Upper lobe of right lung (tissue), 1 donor: ENCODE measurements at regions not wholly inside any gene's neighbourhood (a gene's known extent, or its start where the extent isn't known, plus 50 kb on each side); places are given as distances from the start of the nearest gene placed in this dataset.

Experiments
- ATAC-seq: fragments of 200-7000 bp; cut with Tn5 transposase; one replicate; pipeline ENCODE4 v1.9.1; 2020; ENCODE audit warnings: mild to moderate bottlenecking, moderate library complexity
- DNase-seq: peaks from one replicate; pipeline ENCODE4 v3.0.0-alpha.2; 2020
- H3K27ac ChIP-seq: fragments of 200-600 bp; one replicate; pipeline ENCODE4 v1.8.0; 2022
- H3K27me3 ChIP-seq: fragments of 200-600 bp; one replicate; pipeline ENCODE4 v1.8.0; 2022; ENCODE audit warnings: mild to moderate bottlenecking
- H3K36me3 ChIP-seq: fragments of 200-600 bp; one replicate; pipeline ENCODE4 v1.8.0; 2022
- H3K4me1 ChIP-seq: fragments of 200-600 bp; one replicate; pipeline ENCODE4 v1.8.0; 2022
- H3K4me3 ChIP-seq: fragments of 200-600 bp; one replicate; pipeline ENCODE4 v1.8.0; 2022; ENCODE audit warnings: mild to moderate bottlenecking
- H3K9me3 ChIP-seq: fragments of 200-600 bp; one replicate; pipeline ENCODE4 v1.8.0; 2022
- intact Hi-C: fragments of 100-400 bp; cut with DNase I; formaldehyde crosslinking; loops from one replicate; pipeline ENCODE4 v1.11.0; 2022
- TF ChIP-seq, protein P1 (sequence below): fragments of 200-600 bp; IDR thresholded peaks from one replicate; pipeline ENCODE4 v1.8.0; 2022; ENCODE audit warnings: antibody characterized with exemption
- donor health status: DM: no; HTN: yes; CAD: no; lungs with severe emphysema.

DNA sequence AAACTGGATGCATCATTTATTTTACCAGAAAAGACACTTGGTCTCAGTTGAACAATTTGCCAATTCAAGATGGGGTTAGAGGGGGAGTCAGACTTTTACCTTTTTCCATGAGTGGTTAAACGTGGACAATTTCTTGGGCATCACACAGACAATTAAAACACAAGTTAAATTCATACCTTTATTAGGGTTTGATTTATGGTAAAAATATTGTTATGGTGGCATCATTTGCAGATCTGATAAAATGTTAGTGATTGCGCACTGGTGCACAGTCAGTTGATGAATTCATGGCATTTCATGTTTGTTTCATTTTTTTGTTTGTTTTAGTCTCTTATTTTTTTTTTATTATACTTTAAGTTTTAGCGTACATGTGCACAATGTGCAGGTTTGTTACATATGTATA lies 399.9 kb downstream of the DOK5 start:
- no peak for DNase-seq
- Histone ChIP-seq H3K4me1 (no peaks in the 10 kb centered on the region), H3K36me3 (no peaks in the 10 kb centered on the region), H3K9me3 (no peaks in the 10 kb centered on the region), H3K4me3 (no peak overlapping the region), H3K27ac (no peak overlapping the region), H3K27me3 (no peaks in the 10 kb centered on the region)
- TF ChIP-seq, protein P1, sequence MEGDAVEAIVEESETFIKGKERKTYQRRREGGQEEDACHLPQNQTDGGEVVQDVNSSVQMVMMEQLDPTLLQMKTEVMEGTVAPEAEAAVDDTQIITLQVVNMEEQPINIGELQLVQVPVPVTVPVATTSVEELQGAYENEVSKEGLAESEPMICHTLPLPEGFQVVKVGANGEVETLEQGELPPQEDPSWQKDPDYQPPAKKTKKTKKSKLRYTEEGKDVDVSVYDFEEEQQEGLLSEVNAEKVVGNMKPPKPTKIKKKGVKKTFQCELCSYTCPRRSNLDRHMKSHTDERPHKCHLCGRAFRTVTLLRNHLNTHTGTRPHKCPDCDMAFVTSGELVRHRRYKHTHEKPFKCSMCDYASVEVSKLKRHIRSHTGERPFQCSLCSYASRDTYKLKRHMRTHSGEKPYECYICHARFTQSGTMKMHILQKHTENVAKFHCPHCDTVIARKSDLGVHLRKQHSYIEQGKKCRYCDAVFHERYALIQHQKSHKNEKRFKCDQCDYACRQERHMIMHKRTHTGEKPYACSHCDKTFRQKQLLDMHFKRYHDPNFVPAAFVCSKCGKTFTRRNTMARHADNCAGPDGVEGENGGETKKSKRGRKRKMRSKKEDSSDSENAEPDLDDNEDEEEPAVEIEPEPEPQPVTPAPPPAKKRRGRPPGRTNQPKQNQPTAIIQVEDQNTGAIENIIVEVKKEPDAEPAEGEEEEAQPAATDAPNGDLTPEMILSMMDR = no peak
- intact Hi-C loops = no loop called here
- ATAC-seq = no peak

DNA sequence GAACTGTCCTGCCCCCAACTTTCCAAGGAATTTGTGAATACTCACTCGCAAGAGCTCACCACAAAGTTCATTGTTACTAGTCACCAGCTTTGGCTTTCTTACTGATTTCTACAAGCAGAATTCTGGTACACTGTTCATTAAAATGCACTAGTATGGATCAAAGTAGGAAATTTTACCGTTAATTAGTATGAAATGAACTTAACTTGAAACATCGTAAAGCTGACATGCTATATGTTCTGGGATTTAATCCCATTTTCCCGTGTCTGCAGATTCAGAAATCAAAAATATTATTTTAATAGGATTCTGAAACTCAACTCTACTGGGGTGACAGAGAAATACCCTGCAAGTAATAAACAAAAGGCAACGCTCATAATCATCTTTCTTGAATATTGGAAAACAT lies 399.3 kb downstream of the DOK5 start:
- Histone ChIP-seq H3K27me3 (no peaks in the 10 kb centered on the region), H3K9me3 (no peaks in the 10 kb centered on the region), H3K4me3 (no peak overlapping the region), H3K36me3 (no peaks in the 10 kb centered on the region), H3K4me1 (no peaks in the 10 kb centered on the region), H3K27ac (no peak overlapping the region)
- TF ChIP-seq, protein P1 = no peak
- intact Hi-C loops = no loop called here
- ATAC-seq (no peak), DNase-seq (no peak)

DNA sequence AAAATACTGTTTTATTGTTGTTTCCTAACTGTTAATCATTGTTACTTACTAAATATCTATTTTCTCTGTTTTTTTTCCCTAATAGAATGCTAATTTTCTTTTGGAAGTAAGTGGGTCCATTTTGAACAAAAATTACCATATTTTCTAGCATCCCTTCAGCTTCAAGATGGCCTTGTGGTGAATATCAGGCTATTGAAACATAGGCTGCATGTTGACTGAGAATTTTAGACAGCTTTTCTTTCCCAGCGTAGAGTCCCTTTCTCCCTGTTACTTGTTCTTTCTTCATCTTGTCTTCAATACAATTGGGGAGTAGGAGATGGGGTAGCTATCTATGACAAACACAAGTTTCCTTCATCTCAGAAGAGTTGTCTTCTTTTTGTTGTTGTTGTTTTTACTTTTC lies 397.0 kb downstream of the DOK5 start:
- no peaks in the 10 kb centered on the region for H3K4me1 ChIP-seq
- H3K4me3 ChIP-seq = no peak overlapping the region
- DNase-seq (no peak), ATAC-seq (no peak)
- H3K27me3 ChIP-seq = no peaks in the 10 kb centered on the region
- TF ChIP-seq, protein P1 = no peak
- intact Hi-C loops = no loop called here
- no peak overlapping the region for H3K27ac ChIP-seq
- no peaks in the 10 kb centered on the region for H3K36me3 ChIP-seq
- no peaks in the 10 kb centered on the region for H3K9me3 ChIP-seq

DNA sequence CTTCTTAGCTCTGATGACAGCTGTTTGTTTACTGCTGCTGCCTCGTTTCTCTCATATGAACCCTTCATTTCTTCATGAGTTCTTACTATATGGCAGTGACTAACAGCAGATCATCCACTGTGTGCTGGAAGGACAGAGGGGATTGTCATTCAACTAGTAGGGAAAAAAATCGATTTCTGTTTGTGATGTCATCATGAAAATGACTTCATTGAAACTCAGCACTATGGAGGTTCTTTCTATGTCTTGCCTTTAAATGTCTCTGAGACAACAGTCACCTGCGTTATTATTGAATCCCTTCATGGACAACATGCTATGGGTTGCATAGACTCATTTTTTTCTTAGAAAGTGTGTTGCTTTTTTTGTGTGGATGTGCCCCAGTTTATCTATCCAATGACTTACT lies 394.4 kb downstream of the DOK5 start:
- DNase-seq (no peak), ATAC-seq (no peak)
- intact Hi-C loops = no loop called here
- H3K4me1 ChIP-seq = no peaks in the 10 kb centered on the region
- TF ChIP-seq, protein P1 = no peak
- no peak overlapping the region for H3K4me3 ChIP-seq
- H3K27me3 ChIP-seq = no peaks in the 10 kb centered on the region
- H3K9me3 ChIP-seq = no peaks in the 10 kb centered on the region
- no peak overlapping the region for H3K27ac ChIP-seq
- H3K36me3 ChIP-seq = no peaks in the 10 kb centered on the region

DNA sequence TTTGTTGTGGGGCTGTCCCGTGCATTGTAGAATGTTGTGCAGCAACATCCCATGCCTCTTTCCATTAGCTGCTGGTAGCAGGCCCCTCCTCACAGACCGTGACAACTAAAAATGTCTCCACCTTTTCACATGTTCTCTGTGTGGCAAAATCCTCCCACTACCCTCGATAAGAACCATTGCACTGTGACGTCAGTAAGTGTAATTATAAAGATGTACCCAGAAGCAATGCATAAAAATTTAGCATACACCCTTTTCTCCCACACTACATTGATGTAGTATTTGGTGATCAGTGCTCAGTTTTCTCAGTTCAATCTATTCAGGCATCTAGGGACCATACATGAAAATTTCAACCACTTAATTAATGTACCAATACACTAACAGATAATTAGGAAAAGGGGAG lies 389.9 kb downstream of the DOK5 start:
- Histone ChIP-seq H3K27me3 (no peaks in the 10 kb centered on the region), H3K9me3 (no peaks in the 10 kb centered on the region), H3K4me3 (no peak overlapping the region), H3K4me1 (no peaks in the 10 kb centered on the region), H3K36me3 (no peaks in the 10 kb centered on the region), H3K27ac (no peak overlapping the region)
- DNase-seq (no peak), ATAC-seq (no peak)
- TF ChIP-seq, protein P1 = no peak
- intact Hi-C loops = no loop called here

DNA sequence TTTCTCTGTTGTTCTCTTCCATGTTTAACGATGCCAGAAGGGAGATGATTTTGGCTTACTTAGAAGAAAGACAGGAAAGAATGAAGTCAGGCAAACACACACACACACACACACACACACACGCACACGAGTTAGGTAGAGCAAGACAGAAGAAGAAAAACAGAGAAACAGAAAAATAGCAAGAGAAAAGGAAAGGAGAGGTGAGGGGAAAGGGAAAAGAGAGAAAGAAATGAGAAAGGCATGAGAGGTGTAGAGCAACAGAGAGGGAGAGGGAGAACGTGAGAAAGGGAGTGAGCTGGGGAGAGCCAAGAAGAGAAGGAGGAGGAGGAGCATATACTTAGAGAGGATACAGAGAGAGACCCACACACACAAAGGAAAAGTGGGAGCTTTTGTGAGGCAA lies 385.3 kb downstream of the DOK5 start:
- intact Hi-C loops = no loop called here
- Histone ChIP-seq H3K36me3 (no peaks in the 10 kb centered on the region), H3K27me3 (no peaks in the 10 kb centered on the region), H3K4me1 (no peaks in the 10 kb centered on the region), H3K4me3 (no peak overlapping the region), H3K9me3 (no peaks in the 10 kb centered on the region), H3K27ac (no peak overlapping the region)
- no peak for DNase-seq
- ATAC-seq = no peak
- TF ChIP-seq, protein P1 = no peak
